ENCODE measurements at regions not wholly inside any gene's neighbourhood (a gene's known extent, or its start where the extent isn't known, plus 50 kb on each side); places are given as distances from the start of the nearest gene placed in this dataset.
"Not testable (repeated sequence)": the region's sequence is repeated elsewhere in the genome, so short reads cannot be mapped to it uniquely, and the experiment has no call there.

- not testable (repeated sequence) for H3K36me3 ChIP-seq (replicated peaks in 1 of 2; ENCODE audit: control insufficient read depth in 2 of 2, insufficient read depth in 2 of 2, low read length in 2 of 2); H2BK5ac ChIP-seq (ENCODE audit: low read length); H2BK120ac ChIP-seq (ENCODE audit: low read depth, low read length); H2AK5ac ChIP-seq (ENCODE audit: low read depth, low read length); H2BK15ac ChIP-seq (ENCODE audit: low read length); H2AFZ ChIP-seq (ENCODE audit: low read length); H3K27me3 ChIP-seq (ENCODE audit: control insufficient read depth in 3 of 3, insufficient read depth in 3 of 3, low read depth in 1 of 3, low read length in 3 of 3); H3K4ac ChIP-seq (ENCODE audit: low read length); H3K4me3 ChIP-seq (ENCODE audit: low read length in 2 of 2); H3K23ac ChIP-seq (ENCODE audit: low read depth, low read length, poor library complexity); H3K9me3 ChIP-seq (replicated peaks in 1 of 2; ENCODE audit: control insufficient read depth in 2 of 2, insufficient read depth in 1 of 2, low read depth in 1 of 2, low read length in 2 of 2); H3K27ac ChIP-seq (replicated peaks; ENCODE audit: low read length); H4K8ac ChIP-seq (ENCODE audit: low read depth, low read length); DNase-seq (ENCODE audit: low spot score); H3K14ac ChIP-seq (ENCODE audit: low read length); H3K9ac ChIP-seq (ENCODE audit: low read depth, low read length, poor library complexity); H3K18ac ChIP-seq (ENCODE audit: low read length); H4K91ac ChIP-seq (ENCODE audit: low read depth, low read length, poor library complexity); H2BK12ac ChIP-seq (ENCODE audit: low read length); H3K4me1 ChIP-seq (ENCODE audit: control insufficient read depth in 2 of 2, insufficient read depth in 1 of 2, low read depth in 1 of 2, low read length in 2 of 2); H3K79me1 ChIP-seq (ENCODE audit: low read depth, low read length); H3K4me2 ChIP-seq (ENCODE audit: insufficient read depth, low read length, poor library complexity, severe bottlenecking)
- no CpG with 5 or more reads among the region's 5 CpGs for WGBS, 2 donors (ENCODE audit: extremely low coverage in 2 of 2, insufficient read length in 2 of 2, insufficient replicate concordance in 1 of 2)
Measured at GRCh38 chr21:6496356-6496755, 4025.0 kb upstream of the TPTE start.

- not testable (repeated sequence) for H3K79me1 ChIP-seq (ENCODE audit: low read depth, low read length); H3K9ac ChIP-seq (ENCODE audit: low read depth, low read length, poor library complexity); H2AFZ ChIP-seq (ENCODE audit: low read length); H2BK120ac ChIP-seq (ENCODE audit: low read depth, low read length); H2BK12ac ChIP-seq (ENCODE audit: low read length); H3K14ac ChIP-seq (ENCODE audit: low read length); H3K27ac ChIP-seq (replicated peaks; ENCODE audit: low read length); H3K4me1 ChIP-seq (ENCODE audit: control insufficient read depth in 2 of 2, insufficient read depth in 1 of 2, low read depth in 1 of 2, low read length in 2 of 2); DNase-seq (ENCODE audit: low spot score); H3K18ac ChIP-seq (ENCODE audit: low read length); H2BK15ac ChIP-seq (ENCODE audit: low read length); H4K91ac ChIP-seq (ENCODE audit: low read depth, low read length, poor library complexity); H3K36me3 ChIP-seq (replicated peaks in 1 of 2; ENCODE audit: control insufficient read depth in 2 of 2, insufficient read depth in 2 of 2, low read length in 2 of 2); H3K4me2 ChIP-seq (ENCODE audit: insufficient read depth, low read length, poor library complexity, severe bottlenecking); H2BK5ac ChIP-seq (ENCODE audit: low read length); H3K27me3 ChIP-seq (ENCODE audit: control insufficient read depth in 3 of 3, insufficient read depth in 3 of 3, low read depth in 1 of 3, low read length in 3 of 3); H3K9me3 ChIP-seq (replicated peaks in 1 of 2; ENCODE audit: control insufficient read depth in 2 of 2, insufficient read depth in 1 of 2, low read depth in 1 of 2, low read length in 2 of 2); H4K8ac ChIP-seq (ENCODE audit: low read depth, low read length); H3K4ac ChIP-seq (ENCODE audit: low read length); H3K23ac ChIP-seq (ENCODE audit: low read depth, low read length, poor library complexity); H2AK5ac ChIP-seq (ENCODE audit: low read depth, low read length)
- WGBS, 2 donors (ENCODE audit: extremely low coverage in 2 of 2, insufficient read length in 2 of 2, insufficient replicate concordance in 1 of 2), result no CpG with 5 or more reads among the region's 55 CpGs
- H3K4me3 ChIP-seq (ENCODE audit: low read length in 2 of 2), result peak overlapping the region in 1 of 2 donors; percentile 46
Measured at GRCh38 chr21:6498716-6499115, 4022.7 kb upstream of the TPTE start.

GRCh38 chr21:6499128-6499826, 4022.1 kb upstream of the TPTE start:
- not testable (repeated sequence) for H2BK15ac ChIP-seq (ENCODE audit: low read length); H3K79me1 ChIP-seq (ENCODE audit: low read depth, low read length); H3K36me3 ChIP-seq (replicated peaks in 1 of 2; ENCODE audit: control insufficient read depth in 2 of 2, insufficient read depth in 2 of 2, low read length in 2 of 2); H3K18ac ChIP-seq (ENCODE audit: low read length); H3K9ac ChIP-seq (ENCODE audit: low read depth, low read length, poor library complexity); H3K4me3 ChIP-seq (ENCODE audit: low read length in 2 of 2); H3K4me2 ChIP-seq (ENCODE audit: insufficient read depth, low read length, poor library complexity, severe bottlenecking); H4K91ac ChIP-seq (ENCODE audit: low read depth, low read length, poor library complexity); H3K27me3 ChIP-seq (ENCODE audit: control insufficient read depth in 3 of 3, insufficient read depth in 3 of 3, low read depth in 1 of 3, low read length in 3 of 3); H2BK12ac ChIP-seq (ENCODE audit: low read length); H3K27ac ChIP-seq (replicated peaks; ENCODE audit: low read length); H2BK120ac ChIP-seq (ENCODE audit: low read depth, low read length); H3K4ac ChIP-seq (ENCODE audit: low read length); H2AK5ac ChIP-seq (ENCODE audit: low read depth, low read length); H3K23ac ChIP-seq (ENCODE audit: low read depth, low read length, poor library complexity); H3K9me3 ChIP-seq (replicated peaks in 1 of 2; ENCODE audit: control insufficient read depth in 2 of 2, insufficient read depth in 1 of 2, low read depth in 1 of 2, low read length in 2 of 2); H2AFZ ChIP-seq (ENCODE audit: low read length); H2BK5ac ChIP-seq (ENCODE audit: low read length); H4K8ac ChIP-seq (ENCODE audit: low read depth, low read length); DNase-seq (ENCODE audit: low spot score); H3K14ac ChIP-seq (ENCODE audit: low read length); H3K4me1 ChIP-seq (ENCODE audit: control insufficient read depth in 2 of 2, insufficient read depth in 1 of 2, low read depth in 1 of 2, low read length in 2 of 2)
- WGBS, 2 donors (ENCODE audit: extremely low coverage in 2 of 2, insufficient read length in 2 of 2, insufficient replicate concordance in 1 of 2), result no CpG with 5 or more reads among the region's 66 CpGs

- not testable (repeated sequence) for H3K4me2 ChIP-seq (ENCODE audit: insufficient read depth, low read length, poor library complexity, severe bottlenecking); H2BK12ac ChIP-seq (ENCODE audit: low read length); H3K9me3 ChIP-seq (replicated peaks in 1 of 2; ENCODE audit: control insufficient read depth in 2 of 2, insufficient read depth in 1 of 2, low read depth in 1 of 2, low read length in 2 of 2); H2AFZ ChIP-seq (ENCODE audit: low read length); H3K27ac ChIP-seq (replicated peaks; ENCODE audit: low read length); H2BK120ac ChIP-seq (ENCODE audit: low read depth, low read length); H3K14ac ChIP-seq (ENCODE audit: low read length); H3K18ac ChIP-seq (ENCODE audit: low read length); DNase-seq (ENCODE audit: low spot score); H4K8ac ChIP-seq (ENCODE audit: low read depth, low read length); H3K27me3 ChIP-seq (ENCODE audit: control insufficient read depth in 3 of 3, insufficient read depth in 3 of 3, low read depth in 1 of 3, low read length in 3 of 3); H3K4me1 ChIP-seq (ENCODE audit: control insufficient read depth in 2 of 2, insufficient read depth in 1 of 2, low read depth in 1 of 2, low read length in 2 of 2); H3K36me3 ChIP-seq (replicated peaks in 1 of 2; ENCODE audit: control insufficient read depth in 2 of 2, insufficient read depth in 2 of 2, low read length in 2 of 2); H3K9ac ChIP-seq (ENCODE audit: low read depth, low read length, poor library complexity); H4K91ac ChIP-seq (ENCODE audit: low read depth, low read length, poor library complexity); H3K4me3 ChIP-seq (ENCODE audit: low read length in 2 of 2); H2BK15ac ChIP-seq (ENCODE audit: low read length); H3K4ac ChIP-seq (ENCODE audit: low read length); H2BK5ac ChIP-seq (ENCODE audit: low read length); H2AK5ac ChIP-seq (ENCODE audit: low read depth, low read length); H3K23ac ChIP-seq (ENCODE audit: low read depth, low read length, poor library complexity); H3K79me1 ChIP-seq (ENCODE audit: low read depth, low read length)
- WGBS, 2 donors (ENCODE audit: extremely low coverage in 2 of 2, insufficient read length in 2 of 2, insufficient replicate concordance in 1 of 2), result no CpG with 5 or more reads among the region's 16 CpGs
Measured at GRCh38 chr21:6499866-6500265, 4021.5 kb upstream of the TPTE start.
